CD4-positive, CD25-positive, alpha-beta regulatory T cell (primary cell): ENCODE measurements at regions not wholly inside any gene's neighbourhood (a gene's known extent, or its start where the extent isn't known, plus 50 kb on each side); places are given as distances from the start of the nearest gene placed in this dataset.

Experiments used
- ATAC-seq, 2 donors: fragments of 150-1000 bp; cut with Tn5 transposase; one replicate each; pipeline ENCODE4 v1.10.0; 2021; ENCODE audit warnings: low read depth in 2 of 2, moderate number of reproducible peaks in 2 of 2, moderate library complexity in 1 of 2
- DNase-seq, 3 donors: peaks; one replicate each; pipeline versions ENCODE4 v3.0.0 to v3.0.0-alpha.2; 2012 to 2022; ENCODE audit warnings: mixed read lengths in 1 of 3
- H3K27ac ChIP-seq: one replicate; pipeline ENCODE4 v1.7.0; 2013; ENCODE audit warnings: mild to moderate bottlenecking, low read length; ENCODE audit not compliant: insufficient read depth, poor library complexity, severe bottlenecking
- H3K27me3 ChIP-seq: one replicate; pipeline ENCODE4 v1.7.0; 2013; ENCODE audit warnings: low read length; ENCODE audit not compliant: control insufficient read depth, insufficient read depth
- H3K36me3 ChIP-seq: one replicate; pipeline ENCODE4 v1.7.0; 2013; ENCODE audit warnings: mild to moderate bottlenecking, low read length, moderate library complexity; ENCODE audit not compliant: control insufficient read depth, insufficient read depth
- H3K4me1 ChIP-seq: 2 replicates; pipeline ENCODE4 v1.7.0; 2013; ENCODE audit warnings: mild to moderate bottlenecking, low read length; ENCODE audit not compliant: insufficient read depth, control insufficient read depth, poor library complexity, severe bottlenecking
- H3K4me3 ChIP-seq: one replicate; pipeline ENCODE4 v1.7.0; 2013; ENCODE audit warnings: low read depth, mild to moderate bottlenecking, low read length, moderate library complexity
- H3K9me3 ChIP-seq, 2 experiments: 1 replicate in 1 of 2; 2 replicates in 1 of 2; pipeline ENCODE4 v1.7.0; 2013; ENCODE audit warnings: low read length in 2 of 2, mild to moderate bottlenecking in 1 of 2, moderate library complexity in 1 of 2; ENCODE audit not compliant: control insufficient read depth in 2 of 2
- H3K27ac Mint-ChIP-seq, 3 donors: one replicate each; pipeline ENCODE4 v1.8.0; 2020 to 2022; ENCODE audit warnings: mild to moderate bottlenecking in 3 of 3, mixed read lengths in 3 of 3, moderate library complexity in 2 of 3
- H3K27me3 Mint-ChIP-seq: one replicate; pipeline ENCODE4 v1.8.0; 2022; ENCODE audit warnings: mild to moderate bottlenecking, mixed read lengths
- H3K36me3 Mint-ChIP-seq: one replicate; pipeline ENCODE4 v1.8.0; 2020; ENCODE audit warnings: mixed read lengths
- H3K4me1 Mint-ChIP-seq, 4 donors: one replicate each; pipeline ENCODE4 v1.8.0; 2020 to 2022; ENCODE audit warnings: mixed read lengths in 4 of 4, mild to moderate bottlenecking in 1 of 4
- H3K4me3 Mint-ChIP-seq, 4 donors: one replicate each; pipeline ENCODE4 v1.8.0; 2020 to 2022; ENCODE audit warnings: mild to moderate bottlenecking in 4 of 4, mixed read lengths in 4 of 4, moderate library complexity in 3 of 4
- H3K9me3 Mint-ChIP-seq, 7 donors: one replicate each; pipeline ENCODE4 v1.8.0; 2020 to 2022; ENCODE audit warnings: mixed read lengths in 7 of 7, mild to moderate bottlenecking in 3 of 7, moderate library complexity in 2 of 7

GRCh38 chr3:64909757-64910467, 222.1 kb upstream of the ADAMTS9 start:
- peaks cover 0 to 2% (median 0%) of the 10 kb centered on the region in 4 donors for H3K4me1 Mint-ChIP-seq

DNA sequence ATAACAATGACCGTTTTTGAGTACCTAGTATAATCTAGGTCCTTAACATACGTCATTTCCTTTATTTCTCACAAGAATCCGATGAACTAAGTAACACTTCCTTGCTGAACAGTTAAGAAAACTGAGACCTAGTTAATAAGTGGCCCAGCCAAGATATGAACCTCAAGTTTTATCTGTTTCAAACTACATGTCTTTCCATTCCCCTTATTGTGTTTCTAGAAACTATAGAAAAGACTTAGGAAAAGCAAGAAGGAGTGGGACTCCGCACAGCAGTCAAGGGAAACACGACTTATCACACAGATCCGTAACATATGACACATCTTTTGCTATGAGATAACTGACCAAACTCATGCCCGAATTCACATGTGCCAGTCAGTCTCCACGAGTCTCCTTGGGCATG, 221.2 kb upstream of the ADAMTS9 start:
- Histone ChIP-seq H3K36me3 (no peaks in the 10 kb centered on the region), H3K4me3 (no peak overlapping the region), H3K27me3 (no peaks in the 10 kb centered on the region), H3K4me1 (no peaks in the 10 kb centered on the region), H3K9me3 (no peaks in the 10 kb centered on the region), H3K27ac (no peak overlapping the region)
- H3K9me3 Mint-ChIP-seq = peaks cover 4 to 15% (median 9%) of the 10 kb centered on the region in 7 donors
- no peak overlapping the region for H3K4me3 Mint-ChIP-seq
- H3K27me3 Mint-ChIP-seq = no peaks in the 10 kb centered on the region
- H3K36me3 Mint-ChIP-seq = no peaks in the 10 kb centered on the region
- H3K27ac Mint-ChIP-seq = no peak overlapping the region
- DNase-seq (no peak), ATAC-seq (no peak)
- peaks cover 0 to 2% (median 0%) of the 10 kb centered on the region in 4 donors for H3K4me1 Mint-ChIP-seq

More at GRCh38 chr3:64909757-64910467, 222.1 kb upstream of the ADAMTS9 start:
- Mint-ChIP-seq H3K4me3 (no peak overlapping the region), H3K36me3 (no peaks in the 10 kb centered on the region), H3K9me3 (peaks cover 4 to 13% (median 9%) of the 10 kb centered on the region in 7 donors), H3K27me3 (no peaks in the 10 kb centered on the region), H3K27ac (no peak overlapping the region)
- H3K27ac ChIP-seq = no peak overlapping the region
- no peaks in the 10 kb centered on the region for H3K27me3 ChIP-seq
- H3K4me1 ChIP-seq = no peaks in the 10 kb centered on the region
- no peak for DNase-seq
- no peak for ATAC-seq
- no peaks in the 10 kb centered on the region for H3K36me3 ChIP-seq
- no peaks in the 10 kb centered on the region for H3K9me3 ChIP-seq
- H3K4me3 ChIP-seq = no peak overlapping the region

DNA sequence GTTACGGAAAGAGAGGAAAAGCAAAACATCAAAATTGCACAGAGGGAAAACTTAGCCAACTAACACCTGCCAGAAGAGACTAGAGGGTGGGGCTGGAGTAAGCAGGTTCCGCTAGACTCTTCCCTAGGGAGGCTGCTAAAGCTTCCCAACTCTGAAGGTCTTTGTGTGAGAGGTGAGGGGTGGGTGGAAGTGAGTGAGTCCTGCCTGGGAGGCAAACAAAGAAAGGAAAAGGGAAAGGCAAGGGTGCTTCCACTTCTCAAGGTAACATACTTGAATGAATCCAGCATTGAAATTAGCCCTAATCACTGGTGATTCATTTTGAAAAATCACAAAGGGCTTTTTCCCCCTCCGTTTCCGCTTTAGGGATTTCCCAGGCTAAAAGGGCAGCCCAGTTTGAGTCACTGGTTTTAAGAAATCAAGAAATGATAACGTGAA, 220.5 kb upstream of the ADAMTS9 start:
- Histone ChIP-seq H3K36me3 (no peaks in the 10 kb centered on the region), H3K9me3 (no peaks in the 10 kb centered on the region), H3K4me1 (no peaks in the 10 kb centered on the region), H3K27me3 (no peaks in the 10 kb centered on the region), H3K27ac (no peak overlapping the region), H3K4me3 (no peak overlapping the region)
- H3K4me1 Mint-ChIP-seq = peaks cover 0 to 2% (median 0%) of the 10 kb centered on the region in 4 donors
- peaks cover 4 to 15% (median 9%) of the 10 kb centered on the region in 7 donors for H3K9me3 Mint-ChIP-seq
- ATAC-seq (no peak), DNase-seq (no peak)
- no peak overlapping the region for H3K27ac Mint-ChIP-seq
- no peaks in the 10 kb centered on the region for H3K36me3 Mint-ChIP-seq
- no peak overlapping the region for H3K4me3 Mint-ChIP-seq
- no peaks in the 10 kb centered on the region for H3K27me3 Mint-ChIP-seq

DNA sequence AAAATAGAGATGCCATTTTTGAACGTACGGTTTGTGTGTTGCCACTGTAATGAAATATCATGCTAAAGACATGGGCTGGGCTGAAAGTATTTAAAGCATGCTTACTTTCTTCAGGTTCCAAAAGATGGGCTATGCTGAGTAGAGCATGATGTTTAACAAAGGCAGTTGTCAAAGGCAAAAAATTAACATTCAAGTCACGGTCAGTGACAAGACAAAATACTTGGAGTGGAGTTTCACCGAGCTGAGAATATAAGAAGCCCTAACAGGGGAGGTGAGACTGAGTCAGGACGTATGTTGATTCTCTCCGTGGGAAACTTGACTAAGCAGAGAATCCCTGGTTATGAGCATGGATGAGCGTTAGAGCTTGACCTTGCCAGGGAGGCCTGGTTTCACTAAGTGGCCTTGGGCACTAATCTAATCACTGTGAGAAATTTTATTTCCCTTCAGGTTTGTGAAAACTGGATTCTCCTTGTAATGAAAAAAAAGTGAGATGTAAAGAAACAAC, 218.2 kb upstream of the ADAMTS9 start:
- Mint-ChIP-seq H3K4me1 (peaks cover 0 to 2% (median 0%) of the 10 kb centered on the region in 4 donors), H3K4me3 (no peak overlapping the region), H3K27ac (no peak overlapping the region), H3K9me3 (peaks cover 4 to 15% (median 6%) of the 10 kb centered on the region in 7 donors), H3K36me3 (no peaks in the 10 kb centered on the region), H3K27me3 (no peaks in the 10 kb centered on the region)
- ATAC-seq = no peak
- DNase-seq = no peak
- Histone ChIP-seq H3K36me3 (no peaks in the 10 kb centered on the region), H3K27me3 (no peaks in the 10 kb centered on the region), H3K27ac (no peak overlapping the region), H3K4me3 (no peak overlapping the region), H3K4me1 (no peaks in the 10 kb centered on the region), H3K9me3 (no peaks in the 10 kb centered on the region)

GRCh38 chr3:64903006-64903405, 215.2 kb upstream of the ADAMTS9 start:
- Histone ChIP-seq H3K36me3 (no peaks in the 10 kb centered on the region), H3K4me1 (no peaks in the 10 kb centered on the region), H3K27ac (no peak overlapping the region), H3K4me3 (no peak overlapping the region), H3K9me3 (no peaks in the 10 kb centered on the region), H3K27me3 (no peaks in the 10 kb centered on the region)
- Mint-ChIP-seq H3K36me3 (no peaks in the 10 kb centered on the region), H3K4me1 (no peaks in the 10 kb centered on the region), H3K27me3 (no peaks in the 10 kb centered on the region), H3K27ac (no peak overlapping the region), H3K4me3 (no peak overlapping the region), H3K9me3 (peaks cover 0 to 9% (median 5%) of the 10 kb centered on the region in 7 donors)
- ATAC-seq (no peak), DNase-seq (no peak)

GRCh38 chr3:64901986-64902516, 214.3 kb upstream of the ADAMTS9 start:
- no peaks in the 10 kb centered on the region for H3K9me3 ChIP-seq
- no peak overlapping the region for H3K27ac Mint-ChIP-seq
- no peak overlapping the region for H3K4me3 ChIP-seq
- no peak for DNase-seq
- H3K27me3 Mint-ChIP-seq = no peaks in the 10 kb centered on the region
- no peaks in the 10 kb centered on the region for H3K36me3 ChIP-seq
- no peaks in the 10 kb centered on the region for H3K4me1 Mint-ChIP-seq
- no peak for ATAC-seq
- H3K4me3 Mint-ChIP-seq = no peak overlapping the region
- no peak overlapping the region for H3K27ac ChIP-seq
- H3K36me3 Mint-ChIP-seq = no peaks in the 10 kb centered on the region
- peaks cover 0 to 9% (median 5%) of the 10 kb centered on the region in 7 donors for H3K9me3 Mint-ChIP-seq
- H3K27me3 ChIP-seq = no peaks in the 10 kb centered on the region
- H3K4me1 ChIP-seq = no peaks in the 10 kb centered on the region

DNA sequence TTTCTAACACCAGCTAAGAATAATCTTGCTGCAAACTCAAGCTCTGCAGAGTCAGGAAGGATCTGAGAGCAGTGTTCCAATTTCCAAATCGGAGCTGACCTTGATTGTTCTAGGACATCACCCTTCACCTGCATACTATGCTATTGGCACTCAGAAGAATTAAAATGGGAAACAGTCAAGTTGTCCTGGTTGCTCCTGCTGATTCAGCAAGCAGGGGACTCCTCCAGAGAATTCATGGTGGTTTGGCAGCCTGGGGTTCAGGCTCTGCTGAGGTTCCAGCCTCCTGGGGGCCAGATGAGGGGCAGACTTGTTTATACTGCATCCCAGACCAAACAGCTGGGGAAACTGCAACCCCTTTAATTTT, 213.7 kb upstream of the ADAMTS9 start:
- Mint-ChIP-seq H3K27me3 (no peaks in the 10 kb centered on the region), H3K4me1 (no peaks in the 10 kb centered on the region), H3K4me3 (no peak overlapping the region), H3K9me3 (peaks cover 0 to 9% (median 5%) of the 10 kb centered on the region in 7 donors), H3K27ac (no peak overlapping the region), H3K36me3 (no peaks in the 10 kb centered on the region)
- H3K9me3 ChIP-seq = no peaks in the 10 kb centered on the region
- ATAC-seq (no peak), DNase-seq (no peak)
- H3K27ac ChIP-seq = no peak overlapping the region
- H3K27me3 ChIP-seq = no peaks in the 10 kb centered on the region
- no peak overlapping the region for H3K4me3 ChIP-seq
- no peaks in the 10 kb centered on the region for H3K36me3 ChIP-seq
- no peaks in the 10 kb centered on the region for H3K4me1 ChIP-seq
